ENCODE measurements at regions not wholly inside any gene's neighbourhood (a gene's known extent, or its start where the extent isn't known, plus 50 kb on each side); places are given as distances from the start of the nearest gene placed in this dataset.

DNA sequence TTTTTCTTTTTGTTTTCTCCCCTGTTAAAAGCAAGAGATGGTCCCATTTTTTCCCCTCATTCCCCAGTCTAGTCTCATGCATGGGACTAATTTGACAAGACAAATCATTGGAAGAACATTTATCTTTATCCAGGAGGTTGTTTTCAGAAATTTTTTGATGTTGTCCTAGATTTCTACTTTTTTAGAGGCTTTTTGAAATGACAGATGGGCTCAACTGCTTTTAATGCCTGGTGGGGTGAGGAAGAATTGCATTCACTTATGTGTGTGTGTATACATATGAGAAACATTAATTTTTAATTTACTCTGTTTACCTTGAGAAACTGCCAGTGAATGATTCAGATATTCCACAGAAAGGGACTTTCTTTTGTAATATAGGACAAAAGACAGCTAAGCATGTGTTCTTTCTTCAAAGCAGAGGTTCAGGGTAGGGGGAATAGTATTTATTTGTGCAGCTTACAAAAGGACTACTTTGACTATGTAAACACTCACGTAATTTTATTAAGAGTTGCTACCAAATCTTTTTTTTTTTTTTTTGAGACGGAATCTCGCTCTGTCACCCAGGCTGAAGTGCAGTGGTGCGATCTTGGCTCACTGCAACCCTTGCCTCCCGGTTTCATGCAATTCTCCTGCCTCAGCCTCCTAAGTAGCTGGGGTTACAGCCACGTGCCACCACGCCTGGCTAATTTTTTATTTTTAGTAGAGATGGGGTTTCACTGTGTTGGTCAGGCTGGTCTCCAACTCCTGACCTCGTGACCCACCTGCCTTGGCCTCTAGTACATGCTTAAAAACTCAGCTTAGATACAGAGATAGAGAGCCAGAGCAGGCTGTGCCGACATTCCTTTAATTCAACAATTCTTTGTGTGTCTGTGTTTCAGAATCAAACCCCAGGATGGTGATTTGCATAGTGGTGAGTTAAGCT lies 130.1 kb upstream of the RARB start:
- Histone ChIP-seq H3K27me3 (ENCODE audit: control insufficient read depth, insufficient read depth, low read length) (no peaks in the 10 kb centered on the region), H3K4me3 (ENCODE audit: low read depth, low read length) (no peak overlapping the region), H3K9me3 (ENCODE audit: control insufficient read depth, insufficient read depth, low read length) (no peaks in the 10 kb centered on the region), H3K27ac (ENCODE audit: low read depth, low read length) (no peak overlapping the region)
- CTCF ChIA-PET, result interaction anchor here (0.7 kb wide), 1 partner anchor 297 kb away, joined by 3 read pairs; no protein-coding TSS in a partner anchor
- POLR2A ChIA-PET, result no interaction called here
- TF ChIP-seq, protein P1, sequence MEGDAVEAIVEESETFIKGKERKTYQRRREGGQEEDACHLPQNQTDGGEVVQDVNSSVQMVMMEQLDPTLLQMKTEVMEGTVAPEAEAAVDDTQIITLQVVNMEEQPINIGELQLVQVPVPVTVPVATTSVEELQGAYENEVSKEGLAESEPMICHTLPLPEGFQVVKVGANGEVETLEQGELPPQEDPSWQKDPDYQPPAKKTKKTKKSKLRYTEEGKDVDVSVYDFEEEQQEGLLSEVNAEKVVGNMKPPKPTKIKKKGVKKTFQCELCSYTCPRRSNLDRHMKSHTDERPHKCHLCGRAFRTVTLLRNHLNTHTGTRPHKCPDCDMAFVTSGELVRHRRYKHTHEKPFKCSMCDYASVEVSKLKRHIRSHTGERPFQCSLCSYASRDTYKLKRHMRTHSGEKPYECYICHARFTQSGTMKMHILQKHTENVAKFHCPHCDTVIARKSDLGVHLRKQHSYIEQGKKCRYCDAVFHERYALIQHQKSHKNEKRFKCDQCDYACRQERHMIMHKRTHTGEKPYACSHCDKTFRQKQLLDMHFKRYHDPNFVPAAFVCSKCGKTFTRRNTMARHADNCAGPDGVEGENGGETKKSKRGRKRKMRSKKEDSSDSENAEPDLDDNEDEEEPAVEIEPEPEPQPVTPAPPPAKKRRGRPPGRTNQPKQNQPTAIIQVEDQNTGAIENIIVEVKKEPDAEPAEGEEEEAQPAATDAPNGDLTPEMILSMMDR (IDR thresholded peaks at IDR 0.05; ENCODE audit: low read depth, low read length), result no peak
- no peak for DNase-seq (ENCODE audit: low read depth, low spot score)

DNA sequence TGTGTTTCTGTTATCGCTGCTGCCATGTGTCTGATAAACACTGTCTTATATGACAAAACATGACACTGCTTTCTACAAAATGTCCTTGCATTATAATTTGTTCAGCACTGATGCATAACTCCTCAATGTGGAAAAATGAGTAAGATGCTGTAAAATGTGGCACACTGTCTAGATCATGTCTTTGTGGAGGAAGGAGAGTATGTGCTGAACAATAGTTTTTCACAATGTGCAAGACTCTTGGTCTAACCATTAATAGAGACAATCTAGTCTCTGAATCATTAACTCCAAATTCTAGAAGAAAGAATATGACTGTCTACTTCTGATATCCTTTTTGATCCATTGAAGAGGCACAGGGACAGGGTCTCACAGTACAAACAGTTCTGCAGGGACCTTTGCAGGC lies 127.9 kb upstream of the RARB start:
- TF ChIP-seq, protein P1 (IDR thresholded peaks at IDR 0.05; ENCODE audit: low read depth, low read length), result no peak
- H3K27me3 ChIP-seq (ENCODE audit: control insufficient read depth, insufficient read depth, low read length), result no peaks in the 10 kb centered on the region
- DNase-seq (ENCODE audit: low read depth, low spot score), result no peak
- no peaks in the 10 kb centered on the region for H3K9me3 ChIP-seq (ENCODE audit: control insufficient read depth, insufficient read depth, low read length)
- ChIA-PET POLR2A (no interaction called here), CTCF (no interaction called here)
- no peak overlapping the region for H3K27ac ChIP-seq (ENCODE audit: low read depth, low read length)
- no peak overlapping the region for H3K4me3 ChIP-seq (ENCODE audit: low read depth, low read length)

DNA sequence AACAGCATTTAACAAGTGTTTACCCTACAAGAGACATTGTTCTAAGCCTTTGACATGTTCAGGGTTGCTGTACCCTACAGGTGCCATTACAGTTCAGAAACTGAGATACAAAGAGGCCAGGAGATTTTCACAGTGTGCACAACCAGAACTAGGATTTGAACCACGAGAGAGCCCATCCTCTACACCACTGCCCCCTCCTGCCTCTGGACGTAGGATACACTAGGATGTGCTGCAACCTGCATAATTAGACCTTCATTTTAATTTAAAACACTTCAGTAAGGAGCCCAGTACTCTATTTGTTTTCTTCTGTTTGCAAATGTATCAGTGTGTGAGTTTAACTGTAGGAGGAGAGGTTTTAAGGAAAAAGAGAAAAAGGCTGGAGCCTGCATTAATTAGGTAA lies 123.1 kb upstream of the RARB start:
- no peak overlapping the region for H3K4me3 ChIP-seq (ENCODE audit: low read depth, low read length)
- H3K9me3 ChIP-seq (ENCODE audit: control insufficient read depth, insufficient read depth, low read length), result peaks cover 2% of the 10 kb centered on the region; the same call in 1 of the 2 replicates
- no peaks in the 10 kb centered on the region for H3K27me3 ChIP-seq (ENCODE audit: control insufficient read depth, insufficient read depth, low read length)
- POLR2A ChIA-PET, result no interaction called here
- TF ChIP-seq, protein P1 (IDR thresholded peaks at IDR 0.05; ENCODE audit: low read depth, low read length), result no peak
- DNase-seq (ENCODE audit: low read depth, low spot score), result no peak
- CTCF ChIA-PET, result no interaction called here
- H3K27ac ChIP-seq (ENCODE audit: low read depth, low read length), result no peak overlapping the region

GRCh38 chr3:25306066-25306465 lies 122.0 kb upstream of the RARB start:
- ChIA-PET POLR2A (no interaction called here), CTCF (no interaction called here)
- TF ChIP-seq, protein P1 (IDR thresholded peaks at IDR 0.05; ENCODE audit: low read depth, low read length), result no peak
- no peak overlapping the region for H3K27ac ChIP-seq (ENCODE audit: low read depth, low read length)
- H3K4me3 ChIP-seq (ENCODE audit: low read depth, low read length), result no peak overlapping the region
- peaks cover 3% of the 10 kb centered on the region; the same call in 1 of the 2 replicates for H3K9me3 ChIP-seq (ENCODE audit: control insufficient read depth, insufficient read depth, low read length)
- no peaks in the 10 kb centered on the region for H3K27me3 ChIP-seq (ENCODE audit: control insufficient read depth, insufficient read depth, low read length)
- no peak for DNase-seq (ENCODE audit: low read depth, low spot score)

DNA sequence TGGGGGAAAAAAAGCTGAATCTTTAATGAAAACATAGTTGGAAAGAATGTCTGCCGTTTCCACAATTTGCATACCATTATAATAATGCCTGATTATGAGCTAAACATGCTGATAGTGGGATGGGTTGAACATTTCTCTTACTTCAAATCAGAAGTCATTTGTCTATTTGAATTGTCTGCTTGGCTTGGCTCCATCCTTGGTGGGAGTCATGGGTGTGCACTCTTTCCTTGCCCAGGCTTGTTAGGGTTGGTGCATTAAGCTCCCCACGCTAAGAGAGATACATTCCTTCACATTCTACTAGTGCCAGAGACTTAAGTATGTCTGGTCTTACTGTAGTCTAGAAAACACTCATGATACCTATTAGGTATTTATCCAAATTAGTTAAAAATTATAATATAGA lies 121.4 kb upstream of the RARB start:
- no peak overlapping the region for H3K4me3 ChIP-seq (ENCODE audit: low read depth, low read length)
- no peak overlapping the region for H3K27ac ChIP-seq (ENCODE audit: low read depth, low read length)
- ChIA-PET POLR2A (no interaction called here), CTCF (no interaction called here)
- H3K27me3 ChIP-seq (ENCODE audit: control insufficient read depth, insufficient read depth, low read length), result no peaks in the 10 kb centered on the region
- H3K9me3 ChIP-seq (ENCODE audit: control insufficient read depth, insufficient read depth, low read length), result peaks cover 3% of the 10 kb centered on the region; the same call in 1 of the 2 replicates
- TF ChIP-seq, protein P1 (IDR thresholded peaks at IDR 0.05; ENCODE audit: low read depth, low read length), result no peak
- DNase-seq (ENCODE audit: low read depth, low spot score), result no peak
